ENCODE measurements at regions not wholly inside any gene's neighbourhood (a gene's known extent, or its start where the extent isn't known, plus 50 kb on each side); places are given as distances from the start of the nearest gene placed in this dataset.

DNA sequence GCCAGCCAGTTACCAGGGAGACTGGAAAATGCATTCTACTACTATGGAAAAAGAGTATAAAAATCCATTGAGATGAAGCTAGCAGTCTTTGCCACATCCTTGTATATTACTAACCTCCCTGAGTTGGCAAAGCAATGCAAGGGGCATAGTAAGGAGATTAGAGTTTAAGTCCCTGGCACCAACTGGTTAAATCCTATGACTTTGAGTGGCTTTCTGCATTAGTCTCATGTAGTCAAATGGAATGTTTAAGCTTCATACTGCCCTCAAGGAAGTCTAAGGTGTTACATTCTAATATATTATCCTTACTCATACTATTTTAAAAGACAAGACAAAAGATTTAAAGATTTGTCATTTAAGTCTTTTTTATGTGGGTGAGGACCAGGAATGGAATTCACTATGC lies 110.1 kb downstream of the INHBA start:
- H3K27me3 Mint-ChIP-seq (ENCODE audit: low read depth): no peaks in the 10 kb centered on the region
- no peak for ATAC-seq
- ChIA-PET POLR2A (no interaction called here), CTCF (no interaction called here)
- H3K4me3 Mint-ChIP-seq: no peak overlapping the region
- H3K27ac Mint-ChIP-seq: no peak overlapping the region
- no peak for DNase-seq
- H3K9me3 Mint-ChIP-seq (ENCODE audit: insufficient read depth): no peaks in the 10 kb centered on the region
- no peaks in the 10 kb centered on the region for H3K4me1 Mint-ChIP-seq (ENCODE audit: low read depth)
- no peaks in the 10 kb centered on the region for H3K36me3 Mint-ChIP-seq (ENCODE audit: low read depth)

DNA sequence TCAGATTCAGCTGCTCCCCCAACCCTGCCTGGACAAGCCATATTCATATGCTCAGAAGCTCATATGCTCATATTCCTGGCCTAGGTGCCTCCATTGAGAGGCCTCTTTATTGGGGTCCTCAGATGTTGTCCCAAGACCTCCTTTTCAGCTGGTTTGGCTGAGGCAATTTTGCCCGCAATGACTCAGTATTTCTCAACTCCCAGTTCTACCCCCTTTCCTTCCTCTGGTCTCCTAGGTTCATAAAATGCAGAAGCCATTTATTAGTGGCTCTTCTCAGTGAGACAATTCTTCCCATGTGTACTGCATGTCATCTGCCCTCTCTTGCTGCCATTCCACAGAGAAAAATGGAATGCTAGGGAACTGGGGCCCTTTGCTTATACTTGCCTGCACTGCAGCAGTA lies 110.7 kb downstream of the INHBA start:
- ATAC-seq: no peak
- no peaks in the 10 kb centered on the region for H3K27me3 Mint-ChIP-seq (ENCODE audit: low read depth)
- H3K27ac Mint-ChIP-seq: no peak overlapping the region

DNA sequence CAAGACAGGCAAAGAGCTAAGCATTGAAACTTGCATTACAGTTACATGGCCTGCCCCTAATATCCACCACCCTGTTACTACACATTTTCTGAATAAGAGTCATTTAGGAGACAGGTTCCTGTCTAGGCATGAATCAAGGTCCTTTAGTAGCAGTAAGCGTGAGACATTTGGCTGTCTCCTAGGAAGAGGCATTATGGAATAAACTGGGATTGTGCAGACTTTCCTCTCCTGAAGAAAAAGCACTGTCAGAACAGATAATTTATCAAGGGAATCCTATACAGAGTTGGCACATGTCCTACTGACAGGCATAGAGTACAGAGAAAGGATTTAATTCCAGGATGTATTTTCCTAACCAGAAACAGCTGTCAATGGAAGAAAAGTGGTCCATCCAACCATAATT lies 111.9 kb downstream of the INHBA start:
- no peak for DNase-seq
- CTCF ChIA-PET: no interaction called here
- no peak for ATAC-seq
- H3K36me3 Mint-ChIP-seq (ENCODE audit: low read depth): no peaks in the 10 kb centered on the region
- H3K4me1 Mint-ChIP-seq (ENCODE audit: low read depth): no peaks in the 10 kb centered on the region
- no peaks in the 10 kb centered on the region for H3K9me3 Mint-ChIP-seq (ENCODE audit: insufficient read depth)
- H3K4me3 Mint-ChIP-seq: no peak overlapping the region
- no peaks in the 10 kb centered on the region for H3K27me3 Mint-ChIP-seq (ENCODE audit: low read depth)
- POLR2A ChIA-PET: no interaction called here
- no peak overlapping the region for H3K27ac Mint-ChIP-seq

More for the DNA sequence above, 110.7 kb downstream of the INHBA start:
- POLR2A ChIA-PET: no interaction called here
- CTCF ChIA-PET: no interaction called here
- Mint-ChIP-seq H3K36me3 (ENCODE audit: low read depth) (no peaks in the 10 kb centered on the region), H3K9me3 (ENCODE audit: insufficient read depth) (no peaks in the 10 kb centered on the region), H3K4me3 (no peak overlapping the region), H3K4me1 (ENCODE audit: low read depth) (no peaks in the 10 kb centered on the region)
- DNase-seq: no peak

DNA sequence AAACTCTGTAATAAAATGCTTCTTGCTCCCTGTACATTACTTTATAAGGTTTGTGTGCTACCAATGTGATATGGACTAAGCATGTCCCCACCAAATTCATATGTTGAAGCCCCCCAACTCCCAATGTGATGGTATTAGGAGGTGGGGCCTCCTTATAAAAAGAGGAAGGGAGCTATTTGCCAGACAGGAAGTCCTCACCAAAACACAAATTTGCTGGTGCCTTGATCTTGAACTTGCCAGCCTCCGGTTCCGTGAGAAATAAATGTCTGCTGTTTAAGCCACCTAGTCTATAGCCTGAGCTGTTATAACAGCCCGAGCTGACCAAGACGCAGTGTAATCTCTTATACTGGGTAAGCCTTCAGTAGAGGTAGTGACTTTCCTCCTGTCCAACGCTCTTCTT lies 114.5 kb downstream of the INHBA start:
- Mint-ChIP-seq H3K9me3 (ENCODE audit: insufficient read depth) (no peaks in the 10 kb centered on the region), H3K4me3 (no peak overlapping the region), H3K27me3 (ENCODE audit: low read depth) (no peaks in the 10 kb centered on the region), H3K36me3 (ENCODE audit: low read depth) (no peaks in the 10 kb centered on the region), H3K27ac (no peak overlapping the region), H3K4me1 (ENCODE audit: low read depth) (no peaks in the 10 kb centered on the region)
- ATAC-seq: no peak
- ChIA-PET POLR2A (no interaction called here), CTCF (interaction anchor here (0.5 kb wide), 1 partner anchor 10 kb away, joined by 3 read pairs; no protein-coding TSS in a partner anchor)
- DNase-seq: no peak

DNA sequence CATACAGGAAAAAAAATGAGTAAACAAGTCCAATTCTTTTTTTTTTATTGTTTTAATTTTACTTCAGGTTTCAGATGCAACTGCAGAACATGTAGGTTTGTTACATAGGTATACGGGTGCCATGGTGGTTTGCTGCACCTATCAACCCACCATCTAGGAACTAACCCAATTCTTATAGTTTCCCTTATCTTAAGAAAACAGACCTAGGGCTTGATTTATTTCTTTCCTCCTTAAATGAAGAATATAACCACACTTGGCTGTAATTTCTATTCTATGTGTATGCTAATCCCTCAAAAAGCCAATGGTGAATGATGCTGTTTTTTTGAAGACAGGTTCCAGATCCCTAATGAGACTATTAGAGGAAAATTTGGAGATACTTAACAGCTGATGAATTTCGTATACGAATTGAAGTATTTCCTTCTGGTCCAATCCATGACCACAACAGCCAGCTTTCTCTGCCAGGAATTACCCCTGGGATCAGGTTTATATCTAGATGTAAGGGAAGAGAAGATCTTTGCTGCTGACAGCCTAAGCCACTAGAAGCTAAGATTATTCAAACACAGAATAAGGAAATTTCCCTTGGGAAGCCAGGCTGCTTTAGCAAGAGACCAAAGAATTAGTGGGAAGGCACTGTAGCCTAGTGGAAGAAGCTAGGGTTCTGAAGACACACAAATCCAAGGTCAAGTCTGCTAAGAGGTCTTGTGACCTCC lies 115.8 kb downstream of the INHBA start:
- DNase-seq: no peak
- no peak for ATAC-seq
- no peak overlapping the region for H3K4me3 Mint-ChIP-seq
- no peaks in the 10 kb centered on the region for H3K9me3 Mint-ChIP-seq (ENCODE audit: insufficient read depth)
- ChIA-PET CTCF (interaction anchor here (0.6 kb wide), 1 partner anchor 763 kb away, joined by 4 read pairs; no protein-coding TSS in a partner anchor), POLR2A (no interaction called here)
- H3K4me1 Mint-ChIP-seq (ENCODE audit: low read depth): no peaks in the 10 kb centered on the region
- H3K27ac Mint-ChIP-seq: no peak overlapping the region
- no peaks in the 10 kb centered on the region for H3K27me3 Mint-ChIP-seq (ENCODE audit: low read depth)
- no peaks in the 10 kb centered on the region for H3K36me3 Mint-ChIP-seq (ENCODE audit: low read depth)

DNA sequence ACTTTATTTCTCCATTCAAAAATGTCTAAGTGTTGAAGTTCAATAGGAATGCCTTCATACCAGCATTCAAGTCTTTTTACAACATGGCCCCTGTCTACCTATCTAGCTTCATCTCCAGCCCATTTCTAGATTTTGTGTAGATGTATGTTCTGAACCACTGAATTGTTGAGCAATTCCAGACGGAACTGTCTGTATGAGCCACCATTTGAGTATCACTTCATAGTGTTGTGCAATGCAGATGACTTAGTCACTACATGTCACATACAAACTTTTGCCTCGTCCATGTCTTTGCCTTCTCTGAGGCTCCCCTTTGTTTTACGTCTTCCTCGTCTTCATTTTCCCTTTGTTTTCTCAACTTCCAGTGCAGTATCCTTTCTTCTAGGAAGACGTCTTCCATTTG lies 118.1 kb downstream of the INHBA start:
- ATAC-seq (no peak), DNase-seq (no peak)
- Mint-ChIP-seq H3K4me1 (ENCODE audit: low read depth) (no peaks in the 10 kb centered on the region), H3K4me3 (no peak overlapping the region), H3K9me3 (ENCODE audit: insufficient read depth) (no peaks in the 10 kb centered on the region), H3K27me3 (ENCODE audit: low read depth) (no peaks in the 10 kb centered on the region), H3K27ac (no peak overlapping the region), H3K36me3 (ENCODE audit: low read depth) (no peaks in the 10 kb centered on the region)
- ChIA-PET CTCF (no interaction called here), POLR2A (no interaction called here)

DNA sequence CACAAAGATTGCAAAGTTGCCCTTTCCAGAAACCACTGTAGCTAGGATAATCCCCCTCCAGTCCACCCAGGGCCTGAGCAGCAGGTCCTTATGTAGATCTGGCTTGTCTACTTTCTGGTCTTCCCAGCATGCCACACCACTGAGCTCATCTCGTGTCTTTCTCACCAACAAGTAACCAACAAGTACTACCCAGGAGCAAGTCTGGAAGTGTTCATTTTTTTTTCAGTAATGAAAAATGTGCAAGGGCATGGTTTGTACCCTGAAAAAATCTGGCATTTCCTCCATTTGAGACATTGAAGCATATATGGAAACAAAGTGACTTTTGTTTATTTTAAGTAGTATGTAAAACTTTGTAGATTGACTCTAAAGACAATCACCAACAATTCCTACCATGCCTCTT lies 120.8 kb downstream of the INHBA start:
- no peaks in the 10 kb centered on the region for H3K4me1 Mint-ChIP-seq (ENCODE audit: low read depth)
- POLR2A ChIA-PET: no interaction called here
- no peak overlapping the region for H3K27ac Mint-ChIP-seq
- H3K27me3 Mint-ChIP-seq (ENCODE audit: low read depth): no peaks in the 10 kb centered on the region
- ATAC-seq (no peak), DNase-seq (no peak)
- CTCF ChIA-PET: no interaction called here
- H3K9me3 Mint-ChIP-seq (ENCODE audit: insufficient read depth): no peaks in the 10 kb centered on the region
- no peaks in the 10 kb centered on the region for H3K36me3 Mint-ChIP-seq (ENCODE audit: low read depth)
- no peak overlapping the region for H3K4me3 Mint-ChIP-seq

DNA sequence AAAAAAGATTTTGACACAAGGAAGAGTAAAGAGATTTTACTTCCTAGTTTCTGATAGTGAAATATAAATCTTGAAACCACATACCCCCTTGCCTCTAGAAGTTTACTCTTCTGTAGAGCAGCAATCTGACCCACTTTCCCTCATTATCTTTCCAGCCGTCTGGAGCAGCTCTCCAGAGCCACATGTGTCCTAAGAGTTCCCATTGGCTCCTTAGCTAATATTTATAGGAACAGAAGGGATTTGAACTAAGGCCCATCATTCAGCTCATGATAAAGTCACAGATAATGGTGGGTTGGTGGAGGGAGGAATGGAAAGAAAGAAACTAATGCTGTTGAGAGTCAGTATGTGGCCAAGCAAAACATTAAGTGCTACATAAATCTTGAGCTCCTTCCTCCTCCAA lies 121.8 kb downstream of the INHBA start:
- POLR2A ChIA-PET: no interaction called here
- H3K4me3 Mint-ChIP-seq: no peak overlapping the region
- no peaks in the 10 kb centered on the region for H3K36me3 Mint-ChIP-seq (ENCODE audit: low read depth)

DNA sequence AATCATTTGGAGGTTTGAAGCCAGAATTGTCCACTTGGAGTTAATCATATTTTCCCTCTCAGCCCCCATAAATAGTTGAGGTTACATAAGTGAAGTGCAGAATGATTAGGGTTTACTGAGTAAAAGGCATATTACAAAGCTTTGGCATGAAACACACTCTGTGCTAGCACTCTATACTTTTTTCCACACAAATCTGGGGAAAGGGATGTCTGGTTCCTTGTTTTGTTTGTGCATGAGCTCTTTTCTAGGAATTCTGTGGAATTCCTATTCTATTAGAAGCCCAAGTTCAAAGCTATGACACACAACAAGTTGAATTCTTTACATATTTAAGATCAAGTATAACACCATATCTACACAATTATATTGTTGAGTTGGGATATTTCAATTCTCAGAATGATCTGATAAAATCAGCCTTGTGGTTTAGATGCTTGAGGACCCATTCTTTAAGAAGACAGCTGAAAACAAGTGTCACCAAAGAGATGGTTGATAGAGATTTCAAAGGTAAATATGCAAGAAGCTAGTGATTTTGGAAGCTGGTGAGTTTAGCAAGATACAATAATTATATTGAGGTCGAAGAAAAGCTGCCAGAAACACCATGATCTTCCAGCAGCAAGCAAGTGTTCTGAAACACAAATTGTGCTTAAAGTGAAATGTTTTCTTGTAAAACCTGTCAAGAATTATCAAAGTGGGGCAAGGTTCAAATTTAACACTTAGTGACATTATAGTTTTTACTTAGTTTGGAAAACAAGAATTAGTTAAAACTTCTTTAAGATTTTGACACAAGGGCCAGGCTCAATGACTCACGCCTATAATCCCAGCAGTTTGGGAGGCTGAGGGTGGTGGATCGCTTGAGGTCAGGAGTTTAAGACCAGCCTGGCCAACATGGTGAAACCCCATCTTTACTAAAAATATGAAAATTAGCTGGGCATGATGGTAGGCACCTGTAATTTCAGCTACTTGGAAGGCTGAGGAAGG lies 122.6 kb downstream of the INHBA start:
- CTCF ChIA-PET: no interaction called here
- DNase-seq: no peak
- Mint-ChIP-seq H3K36me3 (ENCODE audit: low read depth) (no peaks in the 10 kb centered on the region), H3K27me3 (ENCODE audit: low read depth) (no peaks in the 10 kb centered on the region), H3K4me3 (no peak overlapping the region), H3K27ac (no peak overlapping the region), H3K9me3 (ENCODE audit: insufficient read depth) (peaks cover 6% of the 10 kb centered on the region), H3K4me1 (ENCODE audit: low read depth) (no peaks in the 10 kb centered on the region)
- POLR2A ChIA-PET: no interaction called here
- no peak for ATAC-seq

More for the DNA sequence above, 121.8 kb downstream of the INHBA start:
- Mint-ChIP-seq H3K9me3 (ENCODE audit: insufficient read depth) (peaks cover 6% of the 10 kb centered on the region), H3K4me1 (ENCODE audit: low read depth) (no peaks in the 10 kb centered on the region), H3K27me3 (ENCODE audit: low read depth) (no peaks in the 10 kb centered on the region), H3K27ac (no peak overlapping the region)
- CTCF ChIA-PET: no interaction called here
- DNase-seq (no peak), ATAC-seq (no peak)

DNA sequence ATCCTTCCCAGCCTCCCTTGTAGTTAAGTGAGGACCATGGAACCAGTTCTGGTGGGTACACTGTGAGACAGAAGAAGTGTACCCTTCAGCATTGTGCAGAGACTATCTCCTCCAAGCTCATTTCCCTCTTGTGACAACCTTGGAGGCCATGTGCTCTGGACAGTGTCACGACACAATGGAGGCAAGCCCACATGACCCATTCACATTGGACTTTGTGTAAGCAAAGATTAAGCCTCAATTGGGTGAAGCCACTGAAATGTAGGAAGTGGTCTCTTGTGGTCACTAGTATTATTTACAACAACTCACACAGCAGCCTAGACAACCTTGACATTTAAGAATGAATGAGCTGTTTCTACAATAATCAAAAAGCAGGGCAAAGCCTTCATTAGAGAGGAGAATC lies 124.2 kb downstream of the INHBA start:
- ChIA-PET CTCF (no interaction called here), POLR2A (no interaction called here)
- ATAC-seq (no peak), DNase-seq (no peak)
- H3K4me3 Mint-ChIP-seq: no peak overlapping the region
- H3K27me3 Mint-ChIP-seq (ENCODE audit: low read depth): no peaks in the 10 kb centered on the region
- no peaks in the 10 kb centered on the region for H3K36me3 Mint-ChIP-seq (ENCODE audit: low read depth)
- no peak overlapping the region for H3K27ac Mint-ChIP-seq
- no peaks in the 10 kb centered on the region for H3K4me1 Mint-ChIP-seq (ENCODE audit: low read depth)
- peaks cover 6% of the 10 kb centered on the region for H3K9me3 Mint-ChIP-seq (ENCODE audit: insufficient read depth)

DNA sequence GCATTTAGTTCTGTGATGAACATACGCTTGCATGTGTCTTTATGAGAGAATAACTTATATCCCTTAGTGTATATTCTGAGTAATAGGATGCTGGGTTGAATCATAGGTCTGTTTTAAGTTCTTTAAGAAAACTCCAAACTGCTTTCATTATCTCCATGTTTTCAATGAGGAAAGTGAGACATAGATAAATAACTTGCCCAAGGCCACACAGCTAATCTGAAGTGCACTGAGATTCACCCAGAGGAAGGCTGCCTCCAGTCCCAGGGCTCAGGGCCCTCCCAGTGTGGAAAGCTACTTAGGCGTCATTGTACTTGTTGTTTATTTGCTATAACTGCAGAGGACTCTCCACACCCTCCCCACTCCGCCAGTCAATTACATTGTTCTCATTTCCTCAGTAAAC lies 126.7 kb downstream of the INHBA start:
- Mint-ChIP-seq H3K27me3 (ENCODE audit: low read depth) (no peaks in the 10 kb centered on the region), H3K27ac (no peak overlapping the region)
- POLR2A ChIA-PET: no interaction called here

DNA sequence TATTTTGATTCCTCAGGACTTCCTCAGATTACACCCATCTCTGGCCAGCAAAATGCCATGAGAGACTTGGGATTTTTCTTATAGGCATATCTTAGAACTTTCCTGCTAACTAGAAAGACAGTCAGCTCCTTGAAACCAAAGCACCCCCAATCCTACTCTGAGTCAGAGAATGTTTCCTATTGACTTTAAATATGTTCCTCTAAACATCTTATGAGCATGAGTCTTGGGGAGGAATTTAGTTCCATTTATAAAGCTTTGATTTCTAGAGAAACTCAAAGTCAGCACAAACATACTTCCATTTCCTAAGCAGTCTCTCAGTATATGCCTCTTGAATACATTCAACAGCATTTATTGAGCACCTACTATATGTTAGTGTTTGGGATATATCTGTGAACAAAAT lies 128.5 kb downstream of the INHBA start:
- Mint-ChIP-seq H3K4me3 (no peak overlapping the region), H3K27me3 (ENCODE audit: low read depth) (no peaks in the 10 kb centered on the region), H3K27ac (no peak overlapping the region), H3K36me3 (ENCODE audit: low read depth) (no peaks in the 10 kb centered on the region), H3K4me1 (ENCODE audit: low read depth) (no peaks in the 10 kb centered on the region), H3K9me3 (ENCODE audit: insufficient read depth) (peaks cover 6% of the 10 kb centered on the region)
- POLR2A ChIA-PET: no interaction called here
- CTCF ChIA-PET: no interaction called here
- ATAC-seq (no peak), DNase-seq (no peak)

More for the DNA sequence above, 126.7 kb downstream of the INHBA start:
- DNase-seq (no peak), ATAC-seq (no peak)
- CTCF ChIA-PET: no interaction called here
- Mint-ChIP-seq H3K4me1 (ENCODE audit: low read depth) (no peaks in the 10 kb centered on the region), H3K4me3 (no peak overlapping the region), H3K36me3 (ENCODE audit: low read depth) (no peaks in the 10 kb centered on the region), H3K9me3 (ENCODE audit: insufficient read depth) (peaks cover 6% of the 10 kb centered on the region)
